ENCODE measurements at regions not wholly inside any gene's neighbourhood (a gene's known extent, or its start where the extent isn't known, plus 50 kb on each side); places are given as distances from the start of the nearest gene placed in this dataset.
"Not testable (repeated sequence)": the region's sequence is repeated elsewhere in the genome, so short reads cannot be mapped to it uniquely, and the experiment has no call there.

DNA sequence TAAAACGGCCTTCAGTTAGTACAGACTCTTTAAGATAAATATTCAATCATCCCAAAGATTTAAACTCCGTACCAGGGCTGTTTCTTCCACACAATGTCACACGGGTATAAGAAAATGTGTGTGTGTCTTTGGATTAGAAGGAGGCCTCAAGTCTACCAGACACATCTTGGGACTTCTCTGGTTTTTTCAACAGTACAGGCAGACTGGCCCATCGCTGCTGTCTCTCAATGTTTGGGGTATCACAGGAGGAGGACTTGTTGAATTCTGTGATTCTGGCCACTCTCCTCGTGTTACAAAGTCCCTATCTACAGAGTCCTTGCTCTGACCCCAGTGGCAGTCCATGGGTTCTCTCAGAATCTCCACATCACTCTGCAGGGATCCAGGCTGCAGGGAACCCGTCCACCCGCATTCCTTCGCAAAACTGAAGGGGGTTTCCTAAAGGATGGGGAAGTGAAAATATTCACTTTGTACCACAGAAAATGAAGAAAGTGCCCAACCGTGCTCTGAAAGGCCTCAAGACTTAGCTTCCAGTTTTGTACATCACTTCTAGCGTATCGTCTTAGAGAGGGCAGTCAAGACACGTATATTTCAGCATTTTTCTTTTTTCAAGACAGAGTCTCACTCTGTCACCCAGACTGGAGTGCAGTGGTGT, 373.2 kb downstream of the NPIPA8 start:
- Histone ChIP-seq H3K27ac (ENCODE audit: insufficient read depth in 1 of 2, low read depth in 1 of 2, low read length in 2 of 2, poor library complexity in 1 of 2, severe bottlenecking in 2 of 2) (no peak overlapping the region), H3K4me1 (ENCODE audit: control extremely low read depth in 1 of 4, control insufficient read depth in 4 of 4, insufficient read depth in 4 of 4, low read length in 3 of 4) (no peaks in the 10 kb centered on the region), H3K36me3 (ENCODE audit: control insufficient read depth in 4 of 4, insufficient read depth in 4 of 4, low read length in 3 of 4) (no peaks in the 10 kb centered on the region), H3K4me3 (ENCODE audit: control insufficient read depth in 1 of 7, extremely low read depth in 1 of 7, insufficient read depth in 4 of 7, low read depth in 2 of 7, low read length in 6 of 7) (no peak overlapping the region), H3K27me3 (replicated peaks in 2 of 5; ENCODE audit: control insufficient read depth in 4 of 5, insufficient read depth in 5 of 5, low read length in 4 of 5) (peaks cover 0 to 2% (median 0%) of the 10 kb centered on the region in 5 experiments), H3K9me3 (ENCODE audit: control extremely low read depth in 1 of 5, control insufficient read depth in 4 of 5, insufficient read depth in 2 of 5, low read depth in 1 of 5, low read length in 4 of 5) (peaks cover 0 to 3% (median 0%) of the 10 kb centered on the region in 5 experiments)
- ChIA-PET POLR2A (no interaction called here), CTCF (interaction anchor here (0.8 to 0.9 kb wide), 2 partner anchors 12 to 16 kb away, joined by 3 read pairs; no protein-coding TSS in a partner anchor)
- whole genome bisulfite sequencing (ENCODE audit: insufficient coverage), result 94% methylated on average over 9 of the region's 12 CpGs
- no peak for DNase-seq

- Histone ChIP-seq H3K27me3 (replicated peaks in 2 of 5; ENCODE audit: control insufficient read depth in 4 of 5, insufficient read depth in 5 of 5, low read length in 4 of 5) (peaks cover 0 to 2% (median 0%) of the 10 kb centered on the region in 5 experiments), H3K36me3 (ENCODE audit: control insufficient read depth in 4 of 4, insufficient read depth in 4 of 4, low read length in 3 of 4) (no peaks in the 10 kb centered on the region), H3K4me3 (ENCODE audit: control insufficient read depth in 1 of 7, extremely low read depth in 1 of 7, insufficient read depth in 4 of 7, low read depth in 2 of 7, low read length in 6 of 7) (no peak overlapping the region), H3K4me1 (ENCODE audit: control extremely low read depth in 1 of 4, control insufficient read depth in 4 of 4, insufficient read depth in 4 of 4, low read length in 3 of 4) (no peaks in the 10 kb centered on the region), H3K27ac (ENCODE audit: insufficient read depth in 1 of 2, low read depth in 1 of 2, low read length in 2 of 2, poor library complexity in 1 of 2, severe bottlenecking in 2 of 2) (no peak overlapping the region), H3K9me3 (ENCODE audit: control extremely low read depth in 1 of 5, control insufficient read depth in 4 of 5, insufficient read depth in 2 of 5, low read depth in 1 of 5, low read length in 4 of 5) (peaks cover 0 to 3% (median 0%) of the 10 kb centered on the region in 5 experiments)
- ChIA-PET POLR2A (no interaction called here), CTCF (no interaction called here)
- WGBS (ENCODE audit: insufficient coverage), result 100% methylated on average over 1 of the region's 3 CpGs
- DNase-seq, result no peak
Observed at GRCh38 chr16:17962726-17963125, 373.8 kb downstream of the NPIPA8 start.

GRCh38 chr16:17961822-17962221, 374.7 kb downstream of the NPIPA8 start:
- WGBS (ENCODE audit: insufficient coverage), result 98% methylated on average over 8 of the region's 8 CpGs
- DNase-seq; H3K27ac ChIP-seq (ENCODE audit: insufficient read depth in 1 of 2, low read depth in 1 of 2, low read length in 2 of 2, poor library complexity in 1 of 2, severe bottlenecking in 2 of 2); H3K9me3 ChIP-seq (ENCODE audit: control extremely low read depth in 1 of 5, control insufficient read depth in 4 of 5, insufficient read depth in 2 of 5, low read depth in 1 of 5, low read length in 4 of 5); H3K27me3 ChIP-seq (replicated peaks in 2 of 5; ENCODE audit: control insufficient read depth in 4 of 5, insufficient read depth in 5 of 5, low read length in 4 of 5); CTCF ChIA-PET; POLR2A ChIA-PET; H3K36me3 ChIP-seq (ENCODE audit: control insufficient read depth in 4 of 4, insufficient read depth in 4 of 4, low read length in 3 of 4); H3K4me1 ChIP-seq (ENCODE audit: control extremely low read depth in 1 of 4, control insufficient read depth in 4 of 4, insufficient read depth in 4 of 4, low read length in 3 of 4); H3K4me3 ChIP-seq (ENCODE audit: control insufficient read depth in 1 of 7, extremely low read depth in 1 of 7, insufficient read depth in 4 of 7, low read depth in 2 of 7, low read length in 6 of 7): not testable (repeated sequence)

DNA sequence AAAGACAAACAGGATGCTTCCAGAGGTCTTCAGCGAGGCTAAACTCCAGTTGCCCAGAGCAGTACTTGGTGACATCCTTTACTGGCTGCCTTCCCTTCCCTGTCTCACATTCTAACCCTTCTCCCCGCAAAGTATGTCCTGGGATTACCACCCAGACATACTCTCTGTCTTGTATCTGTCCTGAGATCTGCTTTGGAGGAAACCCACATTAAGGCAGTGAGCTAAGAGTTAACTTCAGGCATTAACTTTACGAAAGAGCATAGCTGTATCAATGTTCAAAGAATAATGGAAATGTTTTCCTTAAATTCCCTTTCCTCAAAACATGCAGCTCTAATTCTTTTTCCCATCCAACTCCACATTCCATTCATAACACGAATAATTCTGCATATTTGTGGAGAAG, 385.2 kb downstream of the NPIPA8 start:
- ChIA-PET POLR2A (no interaction called here), CTCF (no interaction called here)
- Histone ChIP-seq H3K27me3 (replicated peaks in 2 of 5; ENCODE audit: control insufficient read depth in 4 of 5, insufficient read depth in 5 of 5, low read length in 4 of 5) (no peaks in the 10 kb centered on the region), H3K9me3 (ENCODE audit: control extremely low read depth in 1 of 5, control insufficient read depth in 4 of 5, insufficient read depth in 2 of 5, low read depth in 1 of 5, low read length in 4 of 5) (no peaks in the 10 kb centered on the region), H3K4me1 (ENCODE audit: control extremely low read depth in 1 of 4, control insufficient read depth in 4 of 4, insufficient read depth in 4 of 4, low read length in 3 of 4) (peaks cover 5 to 14% (median 9%) of the 10 kb centered on the region in 4 experiments), H3K36me3 (ENCODE audit: control insufficient read depth in 4 of 4, insufficient read depth in 4 of 4, low read length in 3 of 4) (no peaks in the 10 kb centered on the region), H3K27ac (ENCODE audit: insufficient read depth in 1 of 2, low read depth in 1 of 2, low read length in 2 of 2, poor library complexity in 1 of 2, severe bottlenecking in 2 of 2) (no peak overlapping the region), H3K4me3 (ENCODE audit: control insufficient read depth in 1 of 7, extremely low read depth in 1 of 7, insufficient read depth in 4 of 7, low read depth in 2 of 7, low read length in 6 of 7) (no peak overlapping the region)
- no peak for DNase-seq
- 100% methylated on average over 2 of the region's 4 CpGs for WGBS (ENCODE audit: insufficient coverage)

- no peak for DNase-seq
- ChIA-PET CTCF (interaction anchor here (1.4 kb wide), 1 partner anchor 9 kb away, joined by 4 read pairs; no protein-coding TSS in a partner anchor), POLR2A (no interaction called here)
- H3K36me3 ChIP-seq (ENCODE audit: control insufficient read depth in 4 of 4, insufficient read depth in 4 of 4, low read length in 3 of 4), result no peaks in the 10 kb centered on the region
- no peaks in the 10 kb centered on the region for H3K27me3 ChIP-seq (replicated peaks in 2 of 5; ENCODE audit: control insufficient read depth in 4 of 5, insufficient read depth in 5 of 5, low read length in 4 of 5)
- H3K9me3 ChIP-seq (ENCODE audit: control extremely low read depth in 1 of 5, control insufficient read depth in 4 of 5, insufficient read depth in 2 of 5, low read depth in 1 of 5, low read length in 4 of 5), result no peaks in the 10 kb centered on the region
- H3K27ac ChIP-seq (ENCODE audit: insufficient read depth in 1 of 2, low read depth in 1 of 2, low read length in 2 of 2, poor library complexity in 1 of 2, severe bottlenecking in 2 of 2), result no peak overlapping the region
- 0% methylated on average over 3 of the region's 4 CpGs for whole genome bisulfite sequencing (ENCODE audit: insufficient coverage)
- H3K4me1 ChIP-seq (ENCODE audit: control extremely low read depth in 1 of 4, control insufficient read depth in 4 of 4, insufficient read depth in 4 of 4, low read length in 3 of 4), result peaks cover 5 to 14% (median 9%) of the 10 kb centered on the region in 4 experiments
- H3K4me3 ChIP-seq (ENCODE audit: control insufficient read depth in 1 of 7, extremely low read depth in 1 of 7, insufficient read depth in 4 of 7, low read depth in 2 of 7, low read length in 6 of 7), result peak overlapping the region in 4 of 7 experiments; percentile 8 to 48 (median 20)
Observed at GRCh38 chr16:17949982-17950250, 386.6 kb downstream of the NPIPA8 start.

DNA sequence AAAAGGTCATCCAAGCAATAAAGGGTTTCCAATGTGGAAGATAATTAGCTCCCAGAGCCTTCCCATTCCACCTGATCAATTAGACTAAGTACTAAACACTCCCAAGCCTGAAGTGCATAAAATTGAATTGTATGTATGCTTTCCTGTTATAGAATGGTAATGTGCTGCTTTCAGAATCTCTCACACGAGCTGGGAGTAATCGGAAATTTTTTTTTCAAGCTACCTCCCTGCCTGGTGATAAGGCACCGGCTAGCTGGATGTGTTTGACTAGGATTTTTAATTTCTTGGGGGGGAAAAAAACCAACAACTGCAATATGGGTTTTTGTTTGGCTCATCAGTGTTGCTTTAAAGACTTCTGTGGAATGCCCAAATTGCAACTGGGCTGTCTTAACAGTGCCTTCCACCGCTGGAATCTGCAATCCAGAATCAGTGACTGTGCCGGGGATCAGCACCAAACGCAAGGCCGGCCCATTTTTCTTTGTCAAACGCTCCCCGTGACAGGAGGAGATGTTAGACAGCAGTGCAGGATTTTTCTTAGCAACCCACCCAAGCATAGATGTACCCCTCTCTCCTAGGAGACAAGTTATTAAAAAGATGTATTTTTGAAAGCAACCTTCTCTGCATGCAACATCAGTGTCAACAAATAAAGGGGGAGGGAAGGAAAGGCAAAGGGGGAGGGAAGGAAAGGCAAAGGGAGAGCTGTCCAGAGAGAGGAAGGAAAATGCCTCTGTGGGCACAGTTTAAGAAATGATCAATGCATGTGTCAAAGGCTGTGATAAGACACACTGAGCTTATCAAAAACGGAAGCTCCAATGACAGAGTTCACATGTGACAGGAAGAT, 387.2 kb downstream of the NPIPA8 start:
- Histone ChIP-seq H3K9me3 (ENCODE audit: control extremely low read depth in 1 of 5, control insufficient read depth in 4 of 5, insufficient read depth in 2 of 5, low read depth in 1 of 5, low read length in 4 of 5) (no peaks in the 10 kb centered on the region), H3K4me1 (ENCODE audit: control extremely low read depth in 1 of 4, control insufficient read depth in 4 of 4, insufficient read depth in 4 of 4, low read length in 3 of 4) (peaks cover 5 to 14% (median 9%) of the 10 kb centered on the region in 4 experiments), H3K27me3 (replicated peaks in 2 of 5; ENCODE audit: control insufficient read depth in 4 of 5, insufficient read depth in 5 of 5, low read length in 4 of 5) (no peaks in the 10 kb centered on the region), H3K36me3 (ENCODE audit: control insufficient read depth in 4 of 4, insufficient read depth in 4 of 4, low read length in 3 of 4) (no peaks in the 10 kb centered on the region), H3K27ac (ENCODE audit: insufficient read depth in 1 of 2, low read depth in 1 of 2, low read length in 2 of 2, poor library complexity in 1 of 2, severe bottlenecking in 2 of 2) (no peak overlapping the region), H3K4me3 (ENCODE audit: control insufficient read depth in 1 of 7, extremely low read depth in 1 of 7, insufficient read depth in 4 of 7, low read depth in 2 of 7, low read length in 6 of 7) (peak overlapping the region in 4 of 7 experiments; percentile 8 to 48 (median 20))
- peak; percentile 20 to 50 (median 32) for DNase-seq
- CTCF ChIA-PET, result interaction anchor here (1.4 kb wide), 1 partner anchor 10 kb away, joined by 4 read pairs; no protein-coding TSS in a partner anchor
- POLR2A ChIA-PET, result no interaction called here
- 21% methylated on average over 7 of the region's 10 CpGs for WGBS (ENCODE audit: insufficient coverage)

GRCh38 chr16:17947637-17948036, 388.9 kb downstream of the NPIPA8 start:
- no peaks in the 10 kb centered on the region for H3K27me3 ChIP-seq (replicated peaks in 2 of 5; ENCODE audit: control insufficient read depth in 4 of 5, insufficient read depth in 5 of 5, low read length in 4 of 5)
- H3K27ac ChIP-seq (ENCODE audit: insufficient read depth in 1 of 2, low read depth in 1 of 2, low read length in 2 of 2, poor library complexity in 1 of 2, severe bottlenecking in 2 of 2), result no peak overlapping the region
- ChIA-PET POLR2A (interaction anchor here (0.6 kb wide), 1 partner anchor 1455 kb away, joined by 3 read pairs; no protein-coding TSS in a partner anchor), CTCF (no interaction called here)
- H3K4me3 ChIP-seq (ENCODE audit: control insufficient read depth in 1 of 7, extremely low read depth in 1 of 7, insufficient read depth in 4 of 7, low read depth in 2 of 7, low read length in 6 of 7), result no peak overlapping the region
- peaks cover 5 to 14% (median 9%) of the 10 kb centered on the region in 4 experiments for H3K4me1 ChIP-seq (ENCODE audit: control extremely low read depth in 1 of 4, control insufficient read depth in 4 of 4, insufficient read depth in 4 of 4, low read length in 3 of 4)
- no peaks in the 10 kb centered on the region for H3K36me3 ChIP-seq (ENCODE audit: control insufficient read depth in 4 of 4, insufficient read depth in 4 of 4, low read length in 3 of 4)
- H3K9me3 ChIP-seq (ENCODE audit: control extremely low read depth in 1 of 5, control insufficient read depth in 4 of 5, insufficient read depth in 2 of 5, low read depth in 1 of 5, low read length in 4 of 5), result no peaks in the 10 kb centered on the region
- DNase-seq, result no peak
- 87% methylated on average over 3 of the region's 3 CpGs for WGBS (ENCODE audit: insufficient coverage)
